ENCODE measurements at regions not wholly inside any gene's neighbourhood (a gene's known extent, or its start where the extent isn't known, plus 50 kb on each side); places are given as distances from the start of the nearest gene placed in this dataset.

- ATAC-seq (ENCODE audit: low FRiP score), result no peak
- no peak for DNase-seq (ENCODE audit: low spot score)
- TF ChIP-seq, protein P1, sequence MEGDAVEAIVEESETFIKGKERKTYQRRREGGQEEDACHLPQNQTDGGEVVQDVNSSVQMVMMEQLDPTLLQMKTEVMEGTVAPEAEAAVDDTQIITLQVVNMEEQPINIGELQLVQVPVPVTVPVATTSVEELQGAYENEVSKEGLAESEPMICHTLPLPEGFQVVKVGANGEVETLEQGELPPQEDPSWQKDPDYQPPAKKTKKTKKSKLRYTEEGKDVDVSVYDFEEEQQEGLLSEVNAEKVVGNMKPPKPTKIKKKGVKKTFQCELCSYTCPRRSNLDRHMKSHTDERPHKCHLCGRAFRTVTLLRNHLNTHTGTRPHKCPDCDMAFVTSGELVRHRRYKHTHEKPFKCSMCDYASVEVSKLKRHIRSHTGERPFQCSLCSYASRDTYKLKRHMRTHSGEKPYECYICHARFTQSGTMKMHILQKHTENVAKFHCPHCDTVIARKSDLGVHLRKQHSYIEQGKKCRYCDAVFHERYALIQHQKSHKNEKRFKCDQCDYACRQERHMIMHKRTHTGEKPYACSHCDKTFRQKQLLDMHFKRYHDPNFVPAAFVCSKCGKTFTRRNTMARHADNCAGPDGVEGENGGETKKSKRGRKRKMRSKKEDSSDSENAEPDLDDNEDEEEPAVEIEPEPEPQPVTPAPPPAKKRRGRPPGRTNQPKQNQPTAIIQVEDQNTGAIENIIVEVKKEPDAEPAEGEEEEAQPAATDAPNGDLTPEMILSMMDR (IDR thresholded peaks at IDR 0.05), result no peak
Measured at GRCh38 chr7:16204953-16205352, 216.4 kb downstream of the CRPPA start.

- DNase-seq (ENCODE audit: low spot score) (no peak), ATAC-seq (ENCODE audit: low FRiP score) (no peak)
- TF ChIP-seq, protein P1 (IDR thresholded peaks at IDR 0.05), result no peak
Measured at GRCh38 chr7:16203065-16203464, 218.3 kb downstream of the CRPPA start.

GRCh38 chr7:16202303-16202702 is 219.0 kb downstream of the CRPPA start:
- ATAC-seq (ENCODE audit: low FRiP score) (no peak), DNase-seq (ENCODE audit: low spot score) (no peak)

DNA sequence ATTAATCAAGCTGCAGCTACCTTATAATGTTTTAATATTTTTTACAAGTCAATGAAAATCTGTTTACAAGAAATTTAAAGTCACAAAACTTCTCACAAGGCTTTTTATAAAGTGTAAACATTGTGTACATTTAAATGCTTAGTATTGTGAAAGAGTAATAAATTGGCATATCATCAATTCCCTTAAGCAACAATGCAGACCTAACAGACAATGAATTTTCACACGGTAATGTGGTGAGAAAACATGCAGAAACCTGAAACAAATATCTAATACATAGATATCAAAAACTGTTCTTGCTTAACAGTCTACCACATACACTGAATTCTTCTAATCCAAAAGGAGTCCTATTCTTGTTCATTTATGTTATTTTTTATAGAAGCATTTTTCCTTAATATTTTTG is 220.7 kb downstream of the CRPPA start:
- ATAC-seq (ENCODE audit: low FRiP score) (no peak), DNase-seq (ENCODE audit: low spot score) (no peak)

More at GRCh38 chr7:16202303-16202702, 219.0 kb downstream of the CRPPA start:
- TF ChIP-seq, protein P1 (IDR thresholded peaks at IDR 0.05), result no peak

DNA sequence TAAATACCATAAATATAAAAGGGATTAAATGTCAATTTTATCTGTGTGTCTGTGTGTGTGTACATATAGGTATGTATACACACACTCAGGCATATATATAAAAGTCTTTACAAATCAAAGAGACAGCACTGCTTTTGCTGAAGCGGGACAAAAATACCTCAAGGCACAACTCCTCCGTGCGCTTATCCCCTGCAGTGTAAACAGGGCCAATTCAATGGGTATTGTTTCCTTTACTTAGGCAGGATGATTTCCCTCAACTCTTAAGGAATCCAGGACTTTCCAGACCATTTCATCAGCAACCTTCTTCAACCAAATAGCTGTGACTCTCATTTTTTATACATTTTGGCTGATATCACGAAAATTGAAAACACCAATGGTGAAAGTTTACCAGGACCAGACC is 227.7 kb downstream of the CRPPA start:
- ATAC-seq (ENCODE audit: low FRiP score) (no peak), DNase-seq (ENCODE audit: low spot score) (no peak)
- TF ChIP-seq, protein P1 (IDR thresholded peaks at IDR 0.05), result no peak

More for the DNA sequence above, 220.7 kb downstream of the CRPPA start:
- TF ChIP-seq, protein P1 (IDR thresholded peaks at IDR 0.05), result no peak

DNA sequence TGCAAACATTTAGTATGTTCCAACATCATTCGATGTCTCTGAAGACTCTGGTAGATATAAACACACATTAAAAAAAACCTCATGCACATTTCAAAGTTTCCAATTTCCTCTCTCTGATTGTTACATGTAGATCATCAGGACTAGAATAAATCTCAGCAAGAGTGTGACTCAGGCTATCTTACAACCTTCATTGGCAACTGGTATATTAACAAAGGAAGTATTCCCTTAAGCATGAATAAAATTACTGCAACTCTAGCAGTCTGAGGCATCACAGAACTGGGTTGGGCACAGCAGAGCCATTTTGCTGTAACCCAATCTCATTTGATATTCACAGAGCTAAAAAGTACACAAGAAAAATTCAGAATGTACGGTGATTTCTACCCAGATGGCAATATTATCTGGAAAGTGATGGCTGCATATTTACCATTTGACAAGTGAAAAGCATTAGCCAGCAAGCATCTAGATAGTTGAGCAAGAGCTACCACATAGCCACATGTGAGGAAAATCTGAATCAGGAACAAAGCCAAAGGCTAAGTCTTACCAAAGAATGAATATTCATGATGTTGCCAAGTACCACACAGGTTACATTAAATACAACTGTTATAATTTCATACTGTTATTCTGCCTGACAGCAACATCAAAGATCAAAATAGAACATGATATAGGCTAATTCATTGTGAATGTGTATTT is 232.2 kb downstream of the CRPPA start:
- no peak for DNase-seq (ENCODE audit: low spot score)
- TF ChIP-seq, protein P1 (IDR thresholded peaks at IDR 0.05), result no peak
- ATAC-seq (ENCODE audit: low FRiP score), result no peak

DNA sequence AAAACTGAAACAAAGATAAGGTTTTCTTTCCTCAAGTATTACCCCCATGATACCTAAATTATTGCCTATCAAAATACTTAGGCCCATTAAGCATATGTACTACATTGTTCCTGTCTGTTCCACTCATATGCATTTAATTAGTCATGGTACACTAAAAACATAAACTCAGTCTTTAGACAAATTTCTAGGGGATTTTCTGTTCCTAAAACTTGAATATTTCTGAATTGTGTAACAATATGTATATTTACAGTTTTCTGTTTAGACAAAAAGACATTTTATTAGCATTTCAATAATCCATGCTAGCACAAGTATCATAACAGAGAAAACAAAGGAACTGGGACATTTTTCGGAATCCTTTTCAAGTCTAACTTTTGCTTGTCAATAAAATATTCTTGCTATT is 234.2 kb downstream of the CRPPA start:
- TF ChIP-seq, protein P1 (IDR thresholded peaks at IDR 0.05), result no peak
- ATAC-seq (ENCODE audit: low FRiP score) (no peak), DNase-seq (ENCODE audit: low spot score) (no peak)
